OCI-LY1 (cell line): ENCODE measurements at regions not wholly inside any gene's neighbourhood (a gene's known extent, or its start where the extent isn't known, plus 50 kb on each side); places are given as distances from the start of the nearest gene placed in this dataset.

ENCODE experiments used
- H2AFZ ChIP-seq: fragments of 200-600 bp; sonication (generic), shearing (Covaris generic); 2 replicates; pipeline ENCODE4 v1.6.0; 2014; ENCODE audit warnings: antibody characterized with exemption, mild to moderate bottlenecking, low read length
- H3F3A ChIP-seq: fragments of 200-600 bp; sonication (generic), shearing (Covaris generic); 2 replicates; pipeline ENCODE4 v1.6.0; 2014; ENCODE audit warnings: mild to moderate bottlenecking, antibody characterized with exemption, low read length, moderate library complexity; ENCODE audit not compliant: insufficient read depth
- H3K27ac ChIP-seq: fragments of 200-600 bp; sonication (generic); 2 replicates; pipeline ENCODE4 v1.5.1; 2014; ENCODE audit warnings: low read length, mixed run types, mild to moderate bottlenecking, low read depth; ENCODE audit not compliant: poor library complexity, severe bottlenecking
- H3K27me3 ChIP-seq: fragments of 200-600 bp; sonication (generic); 2 replicates; pipeline ENCODE4 v1.6.0; 2014; ENCODE audit warnings: antibody characterized with exemption, mild to moderate bottlenecking, low read length, moderate library complexity; ENCODE audit not compliant: insufficient read depth
- H3K36me3 ChIP-seq: fragments of 200-600 bp; sonication (generic); 2 replicates; pipeline ENCODE4 v1.6.1; 2014; ENCODE audit warnings: mild to moderate bottlenecking, antibody characterized with exemption, low read length, moderate library complexity, mixed read lengths; ENCODE audit not compliant: insufficient read depth
- H3K4me1 ChIP-seq: fragments of 200-600 bp; sonication (generic); 2 replicates; pipeline ENCODE4 v1.5.1; 2014; ENCODE audit warnings: mild to moderate bottlenecking, low read length, moderate library complexity; ENCODE audit not compliant: insufficient read depth, severe bottlenecking
- H3K4me2 ChIP-seq: fragments of 200-600 bp; sonication (generic), shearing (Covaris generic); 2 replicates; pipeline ENCODE4 v1.6.1; 2014; ENCODE audit warnings: low read length
- H3K4me3 ChIP-seq: fragments of 200-600 bp; sonication (generic); 2 replicates; pipeline ENCODE4 v1.5.1; 2014; ENCODE audit warnings: low read length, low read depth, mild to moderate bottlenecking, mixed read lengths; ENCODE audit not compliant: poor library complexity, severe bottlenecking
- H3K79me2 ChIP-seq: fragments of 200-600 bp; shearing (Covaris generic); 2 replicates; pipeline ENCODE4 v1.6.1; 2016; ENCODE audit warnings: mixed run types, low read length, mixed read lengths; ENCODE audit not compliant: insufficient read depth
- H3K9ac ChIP-seq: fragments of 200-600 bp; sonication (generic), shearing (Covaris generic); 2 replicates; pipeline ENCODE4 v1.6.1; 2014; ENCODE audit warnings: mild to moderate bottlenecking, low read length, mixed read lengths
- H3K9me2 ChIP-seq: fragments of 200-600 bp; sonication (generic), shearing (Covaris generic); 2 replicates; pipeline ENCODE4 v1.6.1; 2014; ENCODE audit warnings: low read depth, mild to moderate bottlenecking, low read length, mixed read lengths
- H3K9me3 ChIP-seq: fragments of 200-600 bp; shearing (Covaris generic); 2 replicates; pipeline ENCODE4 v1.6.1; 2014; ENCODE audit warnings: low read length, mixed read lengths
- H4K20me1 ChIP-seq: fragments of 200-600 bp; sonication (generic), shearing (Covaris generic); 2 replicates; pipeline ENCODE4 v1.6.0; 2016; ENCODE audit warnings: mild to moderate bottlenecking, low read length; ENCODE audit not compliant: insufficient read depth
- CTCF ChIP-seq: fragments of 200-600 bp; sonication (generic), shearing (Covaris generic); IDR thresholded peaks from 2 replicates; pipeline ENCODE4 v1.5.1; 2017; ENCODE audit warnings: mild to moderate bottlenecking, antibody characterized with exemption, low read length, moderate library complexity, mixed read lengths
- EZH2 ChIP-seq: fragments of 200-600 bp; sonication (generic), shearing (Covaris generic); IDR thresholded peaks from 2 replicates; pipeline ENCODE4 v1.8.0; 2017; ENCODE audit warnings: borderline replicate concordance, mixed run types, mild to moderate bottlenecking, antibody characterized with exemption, low read length, moderate library complexity, mixed read lengths

GRCh38 chr11:122172352-122173073 lies 56.5 kb upstream of the BLID start:
- TF ChIP-seq EZH2, result no peak
- no peak for TF ChIP-seq CTCF
- Histone ChIP-seq H3K4me2 (no peak overlapping the region), H3K79me2 (no peaks in the 10 kb centered on the region), H3F3A (no peaks in the 10 kb centered on the region), H3K4me3 (no peak overlapping the region), H4K20me1 (no peaks in the 10 kb centered on the region), H2AFZ (no peak overlapping the region), H3K27ac (no peak overlapping the region), H3K9me3 (no peaks in the 10 kb centered on the region), H3K36me3 (no peaks in the 10 kb centered on the region), H3K4me1 (no peaks in the 10 kb centered on the region), H3K9me2 (no peaks in the 10 kb centered on the region), H3K27me3 (no peaks in the 10 kb centered on the region), H3K9ac (no peak overlapping the region)

- Histone ChIP-seq H3K79me2 (no peaks in the 10 kb centered on the region), H3K27me3 (no peaks in the 10 kb centered on the region), H3F3A (no peaks in the 10 kb centered on the region)
Measured at GRCh38 chr11:122170815-122171475, 54.9 kb upstream of the BLID start.

GRCh38 chr11:122168218-122168617 lies 52.2 kb upstream of the BLID start:
- Histone ChIP-seq H3F3A (no peaks in the 10 kb centered on the region), H3K79me2 (no peaks in the 10 kb centered on the region), H3K27me3 (no peaks in the 10 kb centered on the region), H3K4me3 (no peak overlapping the region), H3K36me3 (no peaks in the 10 kb centered on the region), H4K20me1 (no peaks in the 10 kb centered on the region), H3K9me2 (no peaks in the 10 kb centered on the region), H2AFZ (no peak overlapping the region), H3K9me3 (no peaks in the 10 kb centered on the region), H3K27ac (no peak overlapping the region), H3K4me1 (no peaks in the 10 kb centered on the region), H3K4me2 (no peak overlapping the region), H3K9ac (no peak overlapping the region)
- TF ChIP-seq EZH2, result no peak
- TF ChIP-seq CTCF, result no peak

More at GRCh38 chr11:122170815-122171475, 54.9 kb upstream of the BLID start:
- H3K27ac ChIP-seq, result no peak overlapping the region
- H3K4me1 ChIP-seq, result no peaks in the 10 kb centered on the region
- no peak overlapping the region for H2AFZ ChIP-seq
- H3K36me3 ChIP-seq, result no peaks in the 10 kb centered on the region
- H3K4me3 ChIP-seq, result no peak overlapping the region
- H3K4me2 ChIP-seq, result no peak overlapping the region
- no peak overlapping the region for H3K9ac ChIP-seq
- no peaks in the 10 kb centered on the region for H4K20me1 ChIP-seq
- no peaks in the 10 kb centered on the region for H3K9me3 ChIP-seq
- TF ChIP-seq EZH2 (no peak), CTCF (no peak)
- H3K9me2 ChIP-seq, result no peaks in the 10 kb centered on the region
